ENCODE measurements at regions not wholly inside any gene's neighbourhood (a gene's known extent, or its start where the extent isn't known, plus 50 kb on each side); places are given as distances from the start of the nearest gene placed in this dataset.
"Not testable (repeated sequence)": the region's sequence is repeated elsewhere in the genome, so short reads cannot be mapped to it uniquely, and the experiment has no call there.

- DNase-seq (no peak), ATAC-seq (no peak)
- intact Hi-C loops (cut with DNase I), result no loop called here
Observed at GRCh38 chr5:91794856-91795548, 411.9 kb upstream of the ARRDC3 start.

GRCh38 chr5:91794455-91794854 lies 411.3 kb upstream of the ARRDC3 start:
- no peak for DNase-seq
- no peak for ATAC-seq
- intact Hi-C loops (cut with DNase I), result no loop called here

GRCh38 chr5:91787718-91788117 lies 404.6 kb upstream of the ARRDC3 start:
- intact Hi-C loops (cut with DNase I), result no loop called here
- no peak for DNase-seq
- ATAC-seq, result no peak

- intact Hi-C loops (cut with DNase I), result no loop called here
- DNase-seq, result no peak
- ATAC-seq, result no peak
Observed at GRCh38 chr5:91777671-91778070, 394.6 kb upstream of the ARRDC3 start.

- intact Hi-C loops (cut with DNase I), result no loop called here
- no peak for ATAC-seq
- no peak for DNase-seq
Observed at GRCh38 chr5:91776249-91776648, 393.1 kb upstream of the ARRDC3 start.

GRCh38 chr5:91770400-91770799 lies 387.3 kb upstream of the ARRDC3 start:
- DNase-seq (no peak), ATAC-seq (no peak)
- intact Hi-C loops (cut with DNase I), result no loop called here

- DNase-seq; ATAC-seq; intact Hi-C loops (cut with DNase I): not testable (repeated sequence)
Observed at GRCh38 chr5:91757383-91757782, 374.3 kb upstream of the ARRDC3 start.

GRCh38 chr5:91754990-91755389 lies 371.9 kb upstream of the ARRDC3 start:
- intact Hi-C loops (cut with DNase I), result no loop called here
- DNase-seq (no peak), ATAC-seq (no peak)

GRCh38 chr5:91744470-91744869 lies 361.4 kb upstream of the ARRDC3 start:
- DNase-seq; ATAC-seq; intact Hi-C loops (cut with DNase I): not testable (repeated sequence)

GRCh38 chr5:91742550-91742949 lies 359.4 kb upstream of the ARRDC3 start:
- intact Hi-C loops (cut with DNase I), result no loop called here
- ATAC-seq (no peak), DNase-seq (no peak)

- no peak for ATAC-seq
- intact Hi-C loops (cut with DNase I), result no loop called here
- no peak for DNase-seq
Observed at GRCh38 chr5:91741764-91742505, 358.8 kb upstream of the ARRDC3 start.

GRCh38 chr5:91730026-91730425 lies 346.9 kb upstream of the ARRDC3 start:
- DNase-seq, result no peak
- no peak for ATAC-seq
- intact Hi-C loops (cut with DNase I), result no loop called here

GRCh38 chr5:91727463-91727862 lies 344.3 kb upstream of the ARRDC3 start:
- ATAC-seq (no peak), DNase-seq (no peak)
- intact Hi-C loops (cut with DNase I), result no loop called here

GRCh38 chr5:91722736-91723467 lies 339.8 kb upstream of the ARRDC3 start:
- intact Hi-C loops (cut with DNase I), result no loop called here
- DNase-seq (no peak), ATAC-seq (no peak)

GRCh38 chr5:91712718-91713117 lies 329.6 kb upstream of the ARRDC3 start:
- no peak for DNase-seq
- no peak for ATAC-seq
- intact Hi-C loops (cut with DNase I), result no loop called here

- ATAC-seq (no peak), DNase-seq (no peak)
- intact Hi-C loops (cut with DNase I), result no loop called here
Observed at GRCh38 chr5:91707521-91707841, 324.4 kb upstream of the ARRDC3 start.

- DNase-seq (no peak), ATAC-seq (peak in 1 of 2 donors; percentile 23)
- intact Hi-C loops (cut with DNase I), result no loop called here
Observed at GRCh38 chr5:91706785-91707520, 323.8 kb upstream of the ARRDC3 start.

GRCh38 chr5:91703128-91703527 lies 320.0 kb upstream of the ARRDC3 start:
- DNase-seq, result no peak
- no peak for ATAC-seq
- intact Hi-C loops (cut with DNase I), result no loop called here

GRCh38 chr5:91699429-91699828 lies 316.3 kb upstream of the ARRDC3 start:
- DNase-seq (no peak), ATAC-seq (no peak)
- intact Hi-C loops (cut with DNase I), result no loop called here

- no peak for DNase-seq
- ATAC-seq, result no peak
- intact Hi-C loops (cut with DNase I), result no loop called here
Observed at GRCh38 chr5:91691592-91691991, 308.5 kb upstream of the ARRDC3 start.

Measured in left cardiac atrium (tissue), 4 donors.